Lower leg skin (tissue), 3 donors: ENCODE measurements at regions not wholly inside any gene's neighbourhood (a gene's known extent, or its start where the extent isn't known, plus 50 kb on each side); places are given as distances from the start of the nearest gene placed in this dataset.

Experiments
- CTCF ChIP-seq, 3 donors: fragments of 450-650 bp; IDR thresholded peaks; one replicate each; pipeline ENCODE4 v1.5.1; 2016; ENCODE audit warnings: antibody characterized with exemption in 3 of 3, mild to moderate bottlenecking in 3 of 3, moderate library complexity in 2 of 3
- POLR2A ChIP-seq, 2 donors: fragments of 450-650 bp; IDR thresholded peaks; one replicate each; pipeline ENCODE4 v1.6.1; 2016 to 2017; ENCODE audit warnings: antibody characterized with exemption in 2 of 2, mild to moderate bottlenecking in 1 of 2, moderate library complexity in 1 of 2

GRCh38 chr14:54301359-54301758 is 95.4 kb upstream of the CDKN3 start:
- TF ChIP-seq CTCF (IDR thresholded peaks at IDR 0.05) (no peak), POLR2A (IDR thresholded peaks at IDR 0.05) (no peak)
